NT2/D1 (cell line): ENCODE measurements at regions not wholly inside any gene's neighbourhood (a gene's known extent, or its start where the extent isn't known, plus 50 kb on each side); places are given as distances from the start of the nearest gene placed in this dataset.

Experiments used
- SUZ12 ChIP-seq: IDR thresholded peaks from 2 replicates; pipeline ENCODE4 v1.6.1; 2011; ENCODE audit not compliant: insufficient read length, insufficient read depth; ENCODE audit errors: extremely low read depth
- YY1 ChIP-seq: IDR thresholded peaks from 2 replicates; pipeline ENCODE4 v1.6.1; 2011; ENCODE audit not compliant: insufficient read length, insufficient read depth
- ZNF274 ChIP-seq: IDR thresholded peaks from 2 replicates; pipeline ENCODE4 v1.6.1; 2011; ENCODE audit warnings: mild to moderate bottlenecking, low read depth, low read length

DNA sequence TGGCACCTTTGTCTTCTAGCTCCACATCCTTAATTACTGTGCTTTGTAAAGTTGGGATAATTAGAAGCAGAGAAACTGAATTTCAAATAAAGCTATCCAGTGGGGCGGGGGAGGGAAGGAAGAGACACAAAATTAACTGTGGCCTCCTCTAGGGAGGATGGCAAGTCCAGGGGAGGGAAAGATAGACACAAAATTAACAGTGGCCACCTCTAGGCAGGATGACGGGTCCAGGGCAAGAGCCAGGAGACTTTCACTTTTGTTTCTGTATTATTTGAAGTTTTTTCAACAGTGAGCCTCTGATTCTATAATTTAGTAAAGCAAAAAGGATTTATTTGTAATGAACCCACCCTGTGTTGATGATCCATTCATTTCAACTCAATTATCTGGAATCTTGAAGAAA is 335.9 kb downstream of the MSX2 start:
- no peak for TF ChIP-seq YY1
- no peak for TF ChIP-seq ZNF274
- TF ChIP-seq SUZ12 = no peak
